Coronary artery (tissue), 2 donors: ENCODE measurements at regions not wholly inside any gene's neighbourhood (a gene's known extent, or its start where the extent isn't known, plus 50 kb on each side); places are given as distances from the start of the nearest gene placed in this dataset.

ENCODE experiments used
- DNase-seq: peaks from one replicate; pipeline ENCODE4 v3.0.0-alpha.2; 2017; ENCODE audit warnings: low spot score
- H3K27ac ChIP-seq, 2 donors: fragments of 200-600 bp; sonication (generic); one replicate each; pipeline ENCODE4 v1.5.1; 2016 to 2019
- H3K4me3 ChIP-seq: fragments of 200-600 bp; sonication (generic); 2 replicates; pipeline ENCODE4 v1.5.1; 2016; ENCODE audit warnings: mild to moderate bottlenecking, moderate library complexity
- CTCF ChIP-seq: fragments of 200-600 bp; sonication (generic); IDR thresholded peaks from one replicate; pipeline ENCODE4 v1.5.1; 2019; ENCODE audit warnings: antibody characterized with exemption

GRCh38 chr4:45751877-45752530 is 371.9 kb downstream of the GABRG1 start:
- H3K4me3 ChIP-seq, result no peak overlapping the region
- TF ChIP-seq CTCF, result no peak
- no peak overlapping the region for H3K27ac ChIP-seq
- no peak for DNase-seq

GRCh38 chr4:45750721-45751120 is 373.1 kb downstream of the GABRG1 start:
- Histone ChIP-seq H3K4me3 (no peak overlapping the region), H3K27ac (no peak overlapping the region)
- DNase-seq, result no peak
- TF ChIP-seq CTCF, result no peak

GRCh38 chr4:45745741-45746140 is 378.1 kb downstream of the GABRG1 start:
- TF ChIP-seq CTCF, result no peak
- Histone ChIP-seq H3K27ac (no peak overlapping the region), H3K4me3 (no peak overlapping the region)
- DNase-seq, result no peak

- no peak for TF ChIP-seq CTCF
- no peak overlapping the region for H3K27ac ChIP-seq
Observed at GRCh38 chr4:45741897-45742296, 382.0 kb downstream of the GABRG1 start.

GRCh38 chr4:45732161-45732560 is 391.7 kb downstream of the GABRG1 start:
- Histone ChIP-seq H3K4me3 (no peak overlapping the region), H3K27ac (no peak overlapping the region)
- no peak for DNase-seq
- TF ChIP-seq CTCF, result no peak

More at GRCh38 chr4:45741897-45742296, 382.0 kb downstream of the GABRG1 start:
- no peak for DNase-seq
- H3K4me3 ChIP-seq, result no peak overlapping the region

- no peak for DNase-seq
- no peak for TF ChIP-seq CTCF
- H3K27ac ChIP-seq, result no peak overlapping the region
- H3K4me3 ChIP-seq, result no peak overlapping the region
Observed at GRCh38 chr4:45716093-45716492, 407.8 kb downstream of the GABRG1 start.

GRCh38 chr4:45713996-45714395 is 409.9 kb downstream of the GABRG1 start:
- DNase-seq, result no peak
- TF ChIP-seq CTCF, result no peak
- Histone ChIP-seq H3K4me3 (no peak overlapping the region), H3K27ac (no peak overlapping the region)
